AML-193 (cell line): ENCODE measurements at regions not wholly inside any gene's neighbourhood (a gene's known extent, or its start where the extent isn't known, plus 50 kb on each side); places are given as distances from the start of the nearest gene placed in this dataset.

Source experiments
- DNase-seq, 2 experiments: peaks; one replicate each; lab custom pipeline; 2025; lab: John Stamatoyannopoulos, UW

- DNase-seq = no peak
Observed at GRCh38 chr16:35386619-35387018, 1927.2 kb downstream of the TP53TG3F start.

- peak in 1 of 2 experiments; percentile 7 for DNase-seq
Observed at GRCh38 chr16:35391328-35391727, 1931.9 kb downstream of the TP53TG3F start.

- DNase-seq = no peak
Observed at GRCh38 chr16:35398180-35398579, 1938.8 kb downstream of the TP53TG3F start.

DNA sequence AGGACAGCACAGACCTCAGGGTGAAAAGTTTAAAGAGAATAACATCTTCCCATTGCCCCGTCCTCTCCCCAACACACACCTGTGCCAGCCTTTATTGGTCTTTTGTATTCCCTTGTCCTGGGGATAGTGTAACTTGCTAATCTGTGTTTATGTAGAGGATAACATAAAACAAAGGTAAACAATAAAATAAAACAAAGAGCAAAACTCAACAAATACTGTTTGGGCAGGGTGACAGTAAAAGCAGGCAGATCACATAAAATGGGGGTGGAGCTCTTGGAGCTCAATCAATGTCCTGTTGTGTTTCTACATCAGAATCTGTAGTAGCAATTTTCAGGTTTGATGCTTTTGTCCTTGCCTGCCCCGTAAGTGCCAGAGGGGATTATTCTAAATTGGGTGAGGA, 1939.7 kb downstream of the TP53TG3F start:
- DNase-seq = no peak

GRCh38 chr16:35404273-35404672, 1944.9 kb downstream of the TP53TG3F start:
- DNase-seq = no peak

- DNase-seq = no peak
Observed at GRCh38 chr16:35405526-35405925, 1946.1 kb downstream of the TP53TG3F start.

DNA sequence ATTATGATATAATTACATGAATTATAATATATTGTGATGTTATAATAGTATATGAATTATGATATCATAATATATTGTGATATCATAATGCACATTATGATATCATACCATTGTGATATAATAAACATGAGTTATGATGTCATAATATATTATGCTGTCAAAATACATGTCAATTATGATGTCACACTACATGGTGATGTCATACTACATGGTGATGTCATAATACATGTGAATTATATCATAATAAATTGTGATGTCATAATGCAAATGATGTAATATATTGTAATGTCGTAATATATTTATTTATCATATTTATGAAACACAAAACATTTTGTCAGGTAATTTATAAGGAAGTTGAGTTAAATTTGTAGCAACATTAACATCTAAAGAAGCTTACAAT, 1950.1 kb downstream of the TP53TG3F start:
- no peak for DNase-seq

- no peak for DNase-seq
Observed at GRCh38 chr16:35410438-35410837, 1951.0 kb downstream of the TP53TG3F start.

- DNase-seq = no peak
Observed at GRCh38 chr16:35411156-35411555, 1951.7 kb downstream of the TP53TG3F start.

- DNase-seq = no peak
Observed at GRCh38 chr16:35414139-35414538, 1954.7 kb downstream of the TP53TG3F start.

- no peak for DNase-seq
Observed at GRCh38 chr16:35414563-35414962, 1955.2 kb downstream of the TP53TG3F start.

DNA sequence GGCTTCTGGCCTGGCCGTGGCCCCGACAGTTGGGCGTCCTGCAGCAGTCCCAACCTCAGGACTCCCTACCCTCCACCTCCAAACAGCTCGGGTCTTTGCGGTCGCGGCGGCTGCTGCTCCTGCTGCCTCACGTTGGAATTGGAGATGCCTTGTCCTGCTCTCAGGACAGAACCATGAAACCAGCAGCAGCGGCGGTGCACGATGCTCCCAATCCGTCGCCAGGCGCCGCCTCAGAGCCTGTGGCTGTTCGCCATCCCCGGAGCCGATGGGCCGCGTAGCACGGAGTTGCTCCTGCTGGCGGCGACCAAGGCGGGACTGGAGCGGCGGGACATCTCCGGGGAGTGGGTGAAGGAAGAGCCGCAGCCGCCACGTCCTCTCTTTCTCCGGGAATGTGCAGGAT, 1965.9 kb downstream of the TP53TG3F start:
- no peak for DNase-seq

DNA sequence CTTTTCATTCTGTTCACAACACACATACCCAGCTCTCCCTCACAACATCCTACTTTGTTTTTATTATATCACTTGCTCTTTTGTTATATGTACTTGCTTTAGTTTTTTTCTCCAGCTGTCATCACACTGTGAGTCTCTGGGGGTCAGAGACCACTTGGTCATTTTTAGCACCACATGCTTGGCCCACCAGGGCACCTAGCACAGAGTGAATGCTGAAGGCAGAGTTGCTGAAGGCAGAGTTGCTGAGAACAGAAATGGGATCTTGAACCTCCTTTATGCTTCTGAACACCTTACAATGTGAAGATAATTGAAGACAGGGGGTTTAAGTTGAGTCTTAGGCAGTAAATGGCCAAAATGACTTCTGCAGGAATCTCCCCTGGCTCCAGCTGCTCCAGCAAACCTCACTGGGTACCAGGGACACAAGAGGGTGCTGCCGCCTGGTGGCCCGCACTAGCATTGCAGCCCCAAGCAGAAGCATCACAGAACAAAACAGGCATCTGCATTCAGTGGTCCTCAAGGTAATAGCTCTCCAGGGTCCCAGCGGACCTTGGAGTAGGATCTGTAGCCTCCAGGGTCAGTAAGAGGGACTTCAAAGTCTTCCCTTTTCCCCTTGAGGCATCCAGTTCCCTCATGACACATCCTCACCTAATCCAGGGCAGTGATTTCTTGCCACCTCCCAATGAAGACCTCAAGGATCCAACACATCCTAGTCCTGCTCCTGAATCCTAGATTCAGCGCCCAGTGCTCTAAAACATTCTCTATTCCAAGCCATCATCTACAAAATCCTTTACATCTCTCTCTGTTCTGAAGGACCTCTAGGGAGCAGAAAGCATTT, 1972.6 kb downstream of the TP53TG3F start:
- peak in 1 of 2 experiments; percentile 14 for DNase-seq

GRCh38 chr16:35440875-35441274, 1981.5 kb downstream of the TP53TG3F start:
- DNase-seq = no peak

DNA sequence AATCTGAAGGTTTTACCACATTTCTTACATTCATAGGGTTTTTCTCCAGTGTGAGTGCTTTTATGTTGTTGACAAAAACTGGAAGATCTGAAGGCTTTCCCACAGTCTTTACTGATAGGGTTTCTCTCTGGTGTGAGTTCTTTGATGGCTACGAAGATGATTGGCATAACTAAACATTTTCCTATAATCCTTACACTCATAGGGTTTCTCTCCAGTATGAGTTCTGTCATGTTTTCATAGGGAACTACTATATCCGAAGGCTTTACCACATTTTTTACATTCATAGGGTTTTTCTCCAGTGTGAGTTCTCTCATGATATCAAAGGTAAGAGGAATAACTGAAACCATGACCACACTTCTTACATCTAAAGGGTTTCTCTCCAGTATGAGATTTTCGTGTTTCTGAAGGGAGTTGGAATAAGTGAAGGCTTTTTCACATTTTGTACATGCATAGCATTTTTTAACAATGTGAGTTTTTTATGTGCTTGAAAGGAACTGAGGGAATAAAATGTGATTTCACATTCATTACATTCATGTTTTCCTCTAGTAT, 1987.7 kb downstream of the TP53TG3F start:
- no peak for DNase-seq

GRCh38 chr16:35449663-35450062, 1990.3 kb downstream of the TP53TG3F start:
- no peak for DNase-seq

GRCh38 chr16:35450648-35451047, 1991.2 kb downstream of the TP53TG3F start:
- no peak for DNase-seq

- no peak for DNase-seq
Observed at GRCh38 chr16:35452471-35452870, 1993.1 kb downstream of the TP53TG3F start.

- no peak for DNase-seq
Observed at GRCh38 chr16:35463358-35463757, 2003.9 kb downstream of the TP53TG3F start.

DNA sequence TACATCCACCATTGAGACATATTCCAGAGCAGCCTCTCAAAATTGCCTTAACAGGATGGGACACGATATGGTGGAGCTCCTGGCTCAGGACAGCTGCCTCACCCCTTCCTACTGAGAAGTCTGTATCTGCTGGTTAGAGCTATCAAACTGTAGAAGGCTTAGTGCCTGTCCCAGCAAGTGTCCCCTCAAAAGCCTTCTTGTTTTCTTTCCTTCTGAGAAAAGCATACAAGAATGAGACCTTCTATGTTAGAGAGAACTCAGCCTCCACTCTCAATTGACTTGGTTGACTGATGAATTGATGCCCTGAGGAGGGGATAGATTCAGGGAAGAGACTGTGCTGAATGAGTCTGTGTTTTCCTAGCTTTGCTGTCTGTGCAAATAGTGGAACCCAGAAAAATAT, 2020.9 kb downstream of the TP53TG3F start:
- no peak for DNase-seq

- no peak for DNase-seq
Observed at GRCh38 chr16:35480988-35481387, 2021.6 kb downstream of the TP53TG3F start.

DNA sequence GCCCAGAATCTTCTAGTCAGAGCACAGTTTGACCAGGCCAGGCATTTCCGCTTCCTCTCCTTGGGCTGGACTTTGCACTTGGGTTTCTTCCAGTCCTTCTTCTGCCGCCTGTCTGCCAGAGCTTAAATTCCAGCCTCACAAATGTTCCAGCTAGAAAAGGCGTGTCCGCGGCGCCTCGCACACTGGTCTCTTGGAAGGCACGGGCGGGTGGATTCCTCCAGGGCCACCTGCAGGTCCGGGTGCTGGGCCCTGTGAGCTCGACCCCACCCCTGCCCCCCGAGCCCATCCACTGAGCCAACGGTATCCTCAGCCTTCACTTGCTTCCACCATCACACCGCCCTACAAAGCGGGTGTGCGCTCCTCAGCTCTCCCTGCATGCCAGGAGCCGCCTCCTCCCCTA, 2026.5 kb downstream of the TP53TG3F start:
- no peak for DNase-seq

GRCh38 chr16:35492225-35492624, 2032.8 kb downstream of the TP53TG3F start:
- no peak for DNase-seq

DNA sequence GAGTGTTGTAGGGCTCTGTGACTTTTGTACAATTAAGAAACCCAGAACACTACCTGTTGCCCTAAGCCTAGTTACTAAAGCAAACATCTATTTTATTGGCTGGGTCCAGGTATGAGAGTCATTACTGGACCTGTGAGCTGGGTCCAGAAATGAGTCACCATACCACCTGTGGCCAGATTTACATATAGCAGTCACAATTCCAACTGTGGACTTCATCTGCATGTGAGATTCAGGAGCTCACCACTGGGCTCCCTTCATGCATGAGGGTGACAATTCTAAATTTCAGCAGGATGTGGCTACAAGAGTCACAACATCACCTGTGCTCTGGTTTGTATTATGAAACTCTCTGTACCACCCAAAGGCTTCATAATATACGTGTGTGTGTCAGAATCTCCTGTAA, 2038.0 kb downstream of the TP53TG3F start:
- no peak for DNase-seq
